H1 (cell line): ENCODE measurements at regions not wholly inside any gene's neighbourhood (a gene's known extent, or its start where the extent isn't known, plus 50 kb on each side); places are given as distances from the start of the nearest gene placed in this dataset.

Experiments used
- ATF3 ChIP-seq: IDR thresholded peaks from 2 replicates; pipeline ENCODE4 v1.6.1; 2011; ENCODE audit warnings: low read depth, mild to moderate bottlenecking, low read length; ENCODE audit not compliant: insufficient read depth
- CTCF ChIP-seq, 3 experiments: IDR thresholded peaks; 1 replicate in 2 of 3; 2 replicates in 1 of 3; pipeline versions ENCODE4 v1.5.1 to v1.6.1; 2011; ENCODE audit warnings: low read length in 3 of 3, mild to moderate bottlenecking in 3 of 3, inconsistent platforms in 2 of 3, low read depth in 1 of 3, moderate library complexity in 1 of 3; ENCODE audit not compliant: insufficient read depth in 1 of 3; ENCODE audit errors: control extremely low read depth in 1 of 3
- EZH2 ChIP-seq: fragments of 200-600 bp; sonication (generic); IDR thresholded peaks from 2 replicates; pipeline ENCODE4 v1.7.1; 2012; ENCODE audit warnings: low read depth, mild to moderate bottlenecking, moderate library complexity, low read length, inconsistent platforms; ENCODE audit not compliant: severe bottlenecking
- GABPA ChIP-seq: IDR thresholded peaks from 2 replicates; pipeline ENCODE4 v1.6.1; 2011; ENCODE audit warnings: mild to moderate bottlenecking, low read length, moderate library complexity, borderline replicate concordance; ENCODE audit not compliant: insufficient read depth
- HDAC2 ChIP-seq, 2 experiments: fragments of 300-600 bp in 1 of 2; sonication (generic) in 1 of 2; IDR thresholded peaks; 2 replicates each; pipeline ENCODE4 v1.6.1; 2011 to 2012; ENCODE audit warnings: low read depth in 2 of 2, low read length in 2 of 2, mild to moderate bottlenecking in 2 of 2, moderate library complexity in 2 of 2, borderline replicate concordance in 1 of 2, inconsistent platforms in 1 of 2
- KDM1A ChIP-seq: fragments of 200-600, 300-600 bp; sonication (generic); IDR thresholded peaks from 2 replicates; pipeline ENCODE4 v1.7.1; 2016; ENCODE audit warnings: mild to moderate bottlenecking, low read length, borderline replicate concordance
- MAFK ChIP-seq: IDR thresholded peaks from 2 replicates; pipeline ENCODE4 v1.6.1; 2012; ENCODE audit warnings: low read depth, mild to moderate bottlenecking, improper control_type of control experiment, low read length
- MAX ChIP-seq: IDR thresholded peaks from 2 replicates; pipeline ENCODE4 v1.6.1; 2012; ENCODE audit warnings: inconsistent platforms
- POLR2A ChIP-seq, 2 experiments: IDR thresholded peaks; 1 replicate in 1 of 2; 2 replicates in 1 of 2; pipeline ENCODE4 v1.6.1; 2011; ENCODE audit warnings: low read depth in 2 of 2, low read length in 2 of 2, mild to moderate bottlenecking in 2 of 2; ENCODE audit errors: control extremely low read depth in 1 of 2
- POLR2AphosphoS5 ChIP-seq: IDR thresholded peaks from 2 replicates; pipeline ENCODE4 v1.6.1; 2011; ENCODE audit warnings: low read depth, low read length
- RBBP5 ChIP-seq: IDR thresholded peaks from 2 replicates; pipeline ENCODE4 v1.7.1; 2012; ENCODE audit warnings: low read depth, mild to moderate bottlenecking, inconsistent platforms, low read length, moderate library complexity, borderline replicate concordance

GRCh38 chr13:82002710-82003109, 1661.8 kb upstream of the SPRY2 start:
- TF ChIP-seq MAX (no peak), EZH2 (no peak), KDM1A (no peak), RBBP5 (no peak), MAFK (no peak), CTCF (IDR thresholded peaks at IDR 0.05; ENCODE audit: control extremely low read depth in 1 of 3, insufficient read depth in 1 of 3, low read depth in 1 of 3, low read length in 3 of 3) (no peak), POLR2AphosphoS5 (no peak), HDAC2 (IDR thresholded peaks at IDR 0.05; ENCODE audit: borderline replicate concordance in 1 of 2, low read depth in 2 of 2, low read length in 2 of 2) (no peak), POLR2A (IDR thresholded peaks at IDR 0.05; ENCODE audit: control extremely low read depth in 1 of 2, low read depth in 2 of 2, low read length in 2 of 2) (no peak), ATF3 (no peak), GABPA (no peak)
